ENCODE measurements at regions not wholly inside any gene's neighbourhood (a gene's known extent, or its start where the extent isn't known, plus 50 kb on each side); places are given as distances from the start of the nearest gene placed in this dataset.

DNA sequence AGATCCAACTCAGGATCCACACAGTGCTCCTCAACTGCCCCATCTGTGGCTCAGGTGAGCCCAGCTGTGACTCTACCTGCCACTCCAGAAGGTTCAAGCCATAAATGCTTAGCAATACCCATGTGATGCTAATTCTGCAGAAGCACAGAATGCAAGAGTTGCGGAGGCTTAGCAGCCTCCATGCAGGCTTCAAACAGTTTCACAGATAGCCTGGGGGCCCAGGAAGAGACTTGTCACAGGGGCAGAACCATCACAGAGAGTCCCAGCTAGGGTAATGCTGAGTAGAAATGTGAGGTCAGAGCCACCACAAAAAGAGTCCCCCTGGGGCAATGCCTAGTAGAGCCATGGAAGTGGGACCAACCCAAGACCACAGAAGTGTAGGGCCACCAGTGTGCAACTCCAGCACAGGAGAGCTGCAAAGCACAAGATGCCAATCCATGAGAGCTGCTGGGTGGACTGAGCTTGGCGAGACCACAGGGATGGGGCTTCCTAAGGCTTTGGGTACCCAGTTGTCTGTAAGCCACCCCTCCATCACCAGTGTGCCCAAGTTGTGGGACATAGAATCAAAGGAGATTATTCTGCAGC lies 283.9 kb downstream of the UBE3D start:
- Histone ChIP-seq H3K4me1 (ENCODE audit: control insufficient read depth in 1 of 2, insufficient read depth in 2 of 2, low read length in 2 of 2) (no peaks in the 10 kb centered on the region), H3K79me2 (ENCODE audit: insufficient read depth, low read length) (no peaks in the 10 kb centered on the region), H3K27ac (ENCODE audit: low read depth in 1 of 2, low read length in 2 of 2) (no peak overlapping the region), H2AFZ (ENCODE audit: insufficient read depth, low read depth, low read length, poor library complexity, severe bottlenecking) (no peak overlapping the region), H3K4me3 (replicated peaks in 1 of 3; ENCODE audit: low read depth in 2 of 3, low read length in 3 of 3) (no peak overlapping the region), H3K4me2 (replicated peaks; ENCODE audit: extremely low read depth, low read length, poor library complexity, severe bottlenecking) (no peak overlapping the region), H3K9me3 (replicated peaks in 1 of 2; ENCODE audit: control insufficient read depth in 1 of 2, insufficient read depth in 1 of 2, low read length in 2 of 2) (peaks cover 0 to 5% of the 10 kb centered on the region in 2 donors), H3K27me3 (ENCODE audit: control insufficient read depth in 2 of 2, insufficient read depth in 2 of 2, low read length in 2 of 2) (no peaks in the 10 kb centered on the region), H3K9ac (ENCODE audit: insufficient read depth, low read length, poor library complexity, severe bottlenecking) (no peak overlapping the region), H4K20me1 (ENCODE audit: insufficient read depth, low read length) (no peaks in the 10 kb centered on the region), H3K36me3 (replicated peaks in 1 of 2; ENCODE audit: control insufficient read depth in 1 of 2, insufficient read depth in 2 of 2, low read length in 2 of 2) (no peaks in the 10 kb centered on the region)
- H3K27ac Mint-ChIP-seq: no peak overlapping the region
- H3K27me3 Mint-ChIP-seq (ENCODE audit: low read depth in 3 of 3): peaks cover 0 to 2% (median 1%) of the 10 kb centered on the region in 3 donors
- 81% methylated on average over 2 of the region's 2 CpGs for WGBS (ENCODE audit: insufficient coverage)
- intact Hi-C loops (cut with micrococcal nuclease): no loop called here
- TF ChIP-seq CTCF (IDR thresholded peaks at IDR 0.05): no peak
- no peaks in the 10 kb centered on the region for H3K4me1 Mint-ChIP-seq
- H3K4me3 Mint-ChIP-seq: no peak overlapping the region
- no peak for DNase-seq
- no peaks in the 10 kb centered on the region for H3K36me3 Mint-ChIP-seq
- H3K9me3 Mint-ChIP-seq: peaks cover 0 to 2% (median 0%) of the 10 kb centered on the region in 7 donors

- no peak overlapping the region for H3K4me3 Mint-ChIP-seq
- H3K9ac ChIP-seq (ENCODE audit: insufficient read depth, low read length, poor library complexity, severe bottlenecking): no peak overlapping the region
- H3K4me2 ChIP-seq (replicated peaks; ENCODE audit: extremely low read depth, low read length, poor library complexity, severe bottlenecking): no peak overlapping the region
- TF ChIP-seq CTCF (IDR thresholded peaks at IDR 0.05): no peak
- H3K9me3 ChIP-seq (replicated peaks in 1 of 2; ENCODE audit: control insufficient read depth in 1 of 2, insufficient read depth in 1 of 2, low read length in 2 of 2): peaks cover 0 to 9% of the 10 kb centered on the region in 2 donors
- H3K36me3 ChIP-seq (replicated peaks in 1 of 2; ENCODE audit: control insufficient read depth in 1 of 2, insufficient read depth in 2 of 2, low read length in 2 of 2): no peaks in the 10 kb centered on the region
- no peaks in the 10 kb centered on the region for H3K27me3 ChIP-seq (ENCODE audit: control insufficient read depth in 2 of 2, insufficient read depth in 2 of 2, low read length in 2 of 2)
- no peaks in the 10 kb centered on the region for H3K36me3 Mint-ChIP-seq
- no peak overlapping the region for H3K27ac ChIP-seq (ENCODE audit: low read depth in 1 of 2, low read length in 2 of 2)
- WGBS (ENCODE audit: insufficient coverage): 43% methylated on average over 1 of the region's 6 CpGs
- H3K9me3 Mint-ChIP-seq: peaks cover under 1 to 6% (median 4%) of the 10 kb centered on the region in 7 donors
- H3K4me1 Mint-ChIP-seq: no peaks in the 10 kb centered on the region
- H3K4me3 ChIP-seq (replicated peaks in 1 of 3; ENCODE audit: low read depth in 2 of 3, low read length in 3 of 3): no peak overlapping the region
- H3K27me3 Mint-ChIP-seq (ENCODE audit: low read depth in 3 of 3): peaks cover 0 to 3% (median 1%) of the 10 kb centered on the region in 3 donors
- H4K20me1 ChIP-seq (ENCODE audit: insufficient read depth, low read length): no peaks in the 10 kb centered on the region
- H2AFZ ChIP-seq (ENCODE audit: insufficient read depth, low read depth, low read length, poor library complexity, severe bottlenecking): no peak overlapping the region
- intact Hi-C loops (cut with micrococcal nuclease): no loop called here
- no peak for DNase-seq
- H3K27ac Mint-ChIP-seq: no peak overlapping the region
- H3K79me2 ChIP-seq (ENCODE audit: insufficient read depth, low read length): no peaks in the 10 kb centered on the region
- H3K4me1 ChIP-seq (ENCODE audit: control insufficient read depth in 1 of 2, insufficient read depth in 2 of 2, low read length in 2 of 2): no peaks in the 10 kb centered on the region
Observed at GRCh38 chr6:82783587-82784236, 281.9 kb downstream of the UBE3D start.
